GM19239 (cell line): ENCODE measurements at regions not wholly inside any gene's neighbourhood (a gene's known extent, or its start where the extent isn't known, plus 50 kb on each side); places are given as distances from the start of the nearest gene placed in this dataset.
"Not testable (repeated sequence)": the region's sequence is repeated elsewhere in the genome, so short reads cannot be mapped to it uniquely, and the experiment has no call there.

Experiments used
- DNase-seq: peaks from one replicate; pipeline ENCODE4 v3.0.0; 2011; ENCODE audit warnings: low spot score; ENCODE audit not compliant: insufficient read length
- FAIRE-seq: peaks from 2 replicates; lab custom pipeline; 2011; peaks lifted over from hg19 to GRCh38; lab: Jason Lieb, UNC

DNA sequence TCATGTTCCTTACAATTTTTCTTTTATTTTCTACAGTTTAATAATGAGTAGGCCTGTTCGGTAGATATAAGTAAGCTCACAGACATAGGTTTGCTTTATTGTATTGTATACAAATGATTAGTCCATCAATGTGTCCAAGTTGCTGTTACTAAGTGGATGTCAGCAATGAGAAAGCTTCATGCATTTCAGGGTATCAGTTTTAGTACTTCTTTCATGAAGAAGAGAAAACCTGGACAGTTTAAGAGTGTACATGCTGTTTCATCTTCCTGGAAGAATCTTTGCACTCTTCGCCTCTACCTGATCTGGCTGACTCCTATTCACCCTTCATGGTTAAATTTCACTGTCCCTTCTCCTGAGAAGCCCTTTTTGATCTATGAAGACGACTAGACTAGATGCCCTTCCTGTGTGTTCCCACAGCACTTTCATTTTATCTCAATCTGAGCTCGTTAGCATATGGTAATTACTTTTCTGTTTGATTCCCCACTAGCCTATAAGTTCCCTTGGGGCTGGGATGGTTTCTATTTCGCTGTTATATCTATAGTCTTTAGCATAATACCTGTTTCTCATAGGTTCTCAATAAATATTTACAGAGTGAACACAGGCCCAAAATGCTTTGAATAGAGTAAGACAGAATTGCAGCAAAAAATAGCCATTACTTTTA lies 70.7 kb downstream of the CETN3 start:
- DNase-seq (peak; percentile 12), FAIRE-seq (peak; percentile 76)

DNA sequence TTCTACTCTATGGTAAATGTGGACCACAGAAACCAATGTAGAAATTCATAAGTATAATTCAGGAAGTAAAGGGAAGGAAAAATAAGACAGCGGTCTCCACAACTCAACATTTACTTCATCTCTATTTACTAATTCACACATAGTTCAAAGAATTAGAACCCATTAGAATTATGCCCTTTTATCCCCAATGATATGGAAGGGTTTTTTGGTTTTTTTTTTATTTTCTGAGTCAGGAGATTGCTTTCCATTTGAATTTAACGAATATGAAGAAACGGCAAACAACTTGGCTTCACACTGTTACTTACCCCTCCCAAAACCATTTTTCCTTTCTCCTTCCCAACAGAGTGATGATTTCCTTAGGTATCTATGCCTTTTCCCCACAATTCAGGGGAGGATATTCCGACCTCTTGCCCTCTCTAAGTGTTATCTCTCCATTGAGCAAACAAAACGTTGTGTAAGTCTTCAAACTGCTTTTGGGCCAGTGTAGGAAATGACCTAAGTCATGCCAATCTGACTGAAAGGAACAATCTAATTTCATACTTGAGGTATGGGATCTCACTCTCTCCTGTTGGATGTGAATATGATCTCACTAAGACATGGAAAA lies 72.0 kb downstream of the CETN3 start:
- no peak for DNase-seq
- FAIRE-seq = no peak

DNA sequence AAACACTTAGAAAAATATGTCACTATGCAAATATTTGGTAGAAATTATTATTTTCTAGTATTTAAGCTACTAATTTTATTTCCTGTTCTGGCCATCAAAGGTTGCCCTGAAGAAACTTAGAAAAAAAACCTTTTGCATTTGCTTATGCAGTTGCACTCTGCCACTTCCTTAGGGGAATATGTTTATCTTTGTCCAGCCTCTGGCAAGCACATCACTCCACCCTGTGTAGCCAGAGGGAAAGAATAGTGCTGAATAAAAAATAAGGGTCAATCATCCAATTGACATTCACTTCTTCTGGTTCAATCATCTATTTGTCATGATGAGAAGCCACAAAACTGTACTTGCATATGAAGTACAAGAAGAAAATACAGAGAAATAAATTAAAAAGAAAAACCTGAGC lies 72.8 kb downstream of the CETN3 start:
- FAIRE-seq = no peak

DNA sequence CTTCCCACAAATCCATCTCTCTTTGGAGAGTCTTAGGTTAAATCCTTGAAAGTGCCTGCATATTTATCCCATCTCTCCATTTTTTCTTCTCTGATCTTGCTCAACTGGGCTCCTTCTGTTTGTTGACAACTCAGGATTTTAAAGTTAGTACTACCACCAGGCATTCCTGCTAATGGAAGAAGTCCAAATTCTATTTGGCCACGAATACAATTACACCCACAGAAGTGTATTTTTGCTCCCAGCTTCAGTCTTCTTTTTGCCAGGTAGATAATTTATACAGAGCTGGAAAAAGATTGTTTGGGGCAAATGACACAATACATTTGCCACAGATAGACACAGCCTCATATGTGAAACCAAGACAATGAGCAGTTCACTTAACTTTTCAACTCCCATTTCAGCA lies 74.8 kb downstream of the CETN3 start:
- no peak for DNase-seq

More for the DNA sequence above, 72.8 kb downstream of the CETN3 start:
- DNase-seq = no peak

DNA sequence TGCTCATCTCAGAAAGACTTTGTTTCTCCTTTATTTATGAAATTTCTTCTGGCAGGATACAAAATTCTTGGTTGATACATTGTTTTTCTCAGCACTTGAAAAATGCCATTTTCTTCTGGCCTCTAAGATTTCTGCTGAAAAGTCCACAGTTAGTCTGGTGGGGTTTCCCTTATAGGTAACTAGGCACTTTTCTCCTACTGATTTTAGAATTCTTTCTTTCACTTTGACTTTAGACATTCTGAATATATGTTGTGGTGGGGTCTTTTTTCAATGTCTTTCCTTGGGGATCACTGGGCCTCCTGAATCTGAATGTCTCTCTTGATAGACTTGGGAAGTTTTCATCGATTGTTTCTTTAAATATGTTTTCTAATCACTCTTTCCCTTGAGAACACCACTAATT lies 79.6 kb downstream of the CETN3 start:
- FAIRE-seq (no peak), DNase-seq (no peak)

More for the DNA sequence above, 74.8 kb downstream of the CETN3 start:
- no peak for FAIRE-seq

DNA sequence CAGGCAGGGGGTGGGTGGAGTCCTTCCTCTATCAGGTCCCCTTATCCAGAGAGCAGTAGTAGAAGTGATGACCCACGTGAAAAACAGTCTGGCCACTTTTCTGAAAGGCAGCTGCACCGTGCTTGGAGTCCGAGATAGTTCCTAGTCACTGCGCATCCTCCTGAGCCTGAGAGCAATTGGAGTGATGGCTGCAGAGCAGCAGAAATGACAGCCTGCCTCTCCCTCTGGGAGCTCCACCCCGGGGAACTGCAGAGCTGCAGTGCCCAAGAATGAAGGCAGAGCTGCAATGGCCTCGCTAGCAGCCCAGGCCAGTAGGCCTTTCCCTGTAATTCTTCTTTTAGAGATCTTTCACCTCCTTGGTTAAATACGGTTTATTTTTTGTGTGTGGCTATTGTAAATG lies 82.6 kb downstream of the CETN3 start:
- FAIRE-seq (no peak), DNase-seq (no peak)

DNA sequence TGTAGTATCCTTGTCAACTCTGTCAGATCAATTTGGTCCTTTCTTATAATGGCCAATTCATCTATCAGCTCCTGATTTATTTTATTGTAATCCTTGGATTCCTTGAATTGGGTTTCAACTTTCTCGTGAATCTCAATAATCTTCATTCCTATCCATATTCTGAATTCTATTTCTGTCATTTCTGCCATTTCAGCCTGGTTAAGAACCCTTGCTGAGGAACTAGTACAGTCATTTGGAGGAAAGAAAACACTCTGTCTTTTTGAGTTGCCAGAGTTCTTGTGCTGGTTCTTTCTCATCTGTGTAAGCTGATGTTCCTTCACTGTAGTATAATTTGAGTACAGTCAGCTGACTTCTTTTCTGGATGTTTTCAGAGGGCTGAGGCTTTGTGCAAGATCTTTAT lies 84.5 kb downstream of the CETN3 start:
- no peak for FAIRE-seq
- no peak for DNase-seq

DNA sequence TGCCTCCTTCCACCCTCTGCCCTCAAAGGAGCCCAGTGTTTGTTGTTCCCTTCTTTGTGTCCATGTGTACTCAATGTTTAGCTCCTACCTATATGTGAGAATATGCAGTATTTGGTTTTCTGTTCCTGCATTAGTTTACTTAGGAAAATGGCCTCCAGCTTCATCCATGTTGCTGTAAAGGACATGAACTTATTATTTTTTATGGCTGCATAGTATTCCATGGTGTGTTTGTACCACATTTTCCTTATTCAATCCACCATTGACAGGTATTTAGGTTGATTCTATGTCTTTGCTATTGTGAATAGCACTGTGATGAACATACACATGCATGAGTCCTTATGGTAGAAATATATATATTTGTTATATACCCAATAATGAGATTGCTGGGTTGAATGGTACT lies 89.2 kb downstream of the CETN3 start:
- DNase-seq, FAIRE-seq: not testable (repeated sequence)

DNA sequence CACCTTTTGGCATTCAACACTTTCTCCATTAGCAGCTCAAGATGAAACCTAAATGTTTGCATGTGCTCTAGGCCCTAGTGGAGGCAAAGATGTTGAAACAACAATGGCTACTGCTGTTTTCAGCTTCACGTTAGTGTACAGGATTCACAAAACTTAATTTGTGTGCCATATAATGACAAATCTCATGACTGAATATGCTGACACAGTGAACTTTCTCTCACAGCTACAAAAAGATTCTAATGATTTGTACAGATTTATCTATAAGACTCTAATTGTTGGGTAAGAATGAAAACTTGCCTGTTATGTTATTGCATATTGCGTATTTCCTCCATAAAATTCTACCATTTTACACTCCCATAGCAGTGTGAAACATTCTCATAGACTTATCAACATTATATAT lies 97.5 kb downstream of the CETN3 start:
- FAIRE-seq (no peak), DNase-seq (no peak)

DNA sequence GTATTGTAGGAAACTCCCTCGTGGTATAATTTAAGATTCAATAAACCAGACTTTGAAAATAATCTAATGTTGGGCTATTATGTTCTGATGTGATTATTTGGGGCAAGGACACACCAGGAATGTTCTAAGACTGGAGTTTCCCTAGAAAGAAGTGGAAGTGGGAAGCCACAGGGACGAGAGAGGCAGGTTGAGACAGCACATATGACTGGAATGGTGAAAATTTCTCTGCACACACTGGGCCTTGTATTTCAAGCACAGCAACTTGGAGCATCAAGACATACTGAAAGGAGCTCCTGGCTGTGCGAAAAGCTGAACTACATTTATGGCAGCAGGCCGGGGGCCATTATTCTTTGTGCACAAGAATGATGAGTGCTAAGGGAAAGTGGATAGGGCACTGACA lies 98.2 kb downstream of the CETN3 start:
- no peak for DNase-seq
- FAIRE-seq = no peak

DNA sequence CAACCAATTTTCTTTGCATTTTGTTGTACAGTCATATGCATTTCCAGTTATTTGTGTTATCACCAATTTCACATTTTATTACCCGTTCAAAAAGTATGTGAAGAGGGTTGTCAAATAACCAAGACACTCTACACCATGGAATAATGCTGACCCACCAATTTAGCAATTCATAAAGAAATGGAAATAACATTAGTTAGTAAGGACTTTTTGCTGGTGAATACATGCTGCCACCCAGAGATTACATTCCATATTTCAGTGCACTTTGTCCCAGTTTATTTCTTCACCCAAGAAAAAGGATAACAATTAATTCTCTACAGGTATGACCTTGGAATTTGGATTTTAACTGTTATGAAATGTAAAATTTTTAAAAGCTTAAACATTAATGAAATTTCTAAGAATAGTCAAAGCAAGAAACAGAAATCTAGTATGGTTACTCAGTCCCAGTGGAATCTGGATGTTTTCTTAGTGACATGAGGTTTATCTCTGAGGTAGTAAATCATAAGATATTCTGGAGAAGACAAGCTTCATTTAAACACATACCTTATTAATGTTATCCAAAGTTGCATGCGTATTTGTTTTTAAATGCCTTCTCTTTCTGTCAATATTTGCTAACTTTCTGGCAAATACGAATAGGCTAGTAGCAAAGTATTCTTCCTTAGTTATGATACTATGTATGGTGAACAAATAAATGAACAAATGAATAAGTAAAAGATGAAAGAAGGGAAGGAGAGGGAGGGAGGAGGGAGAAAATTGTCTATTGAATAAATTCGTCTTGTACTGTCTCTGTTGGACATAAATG lies 100.6 kb downstream of the CETN3 start:
- FAIRE-seq (no peak), DNase-seq (no peak)

DNA sequence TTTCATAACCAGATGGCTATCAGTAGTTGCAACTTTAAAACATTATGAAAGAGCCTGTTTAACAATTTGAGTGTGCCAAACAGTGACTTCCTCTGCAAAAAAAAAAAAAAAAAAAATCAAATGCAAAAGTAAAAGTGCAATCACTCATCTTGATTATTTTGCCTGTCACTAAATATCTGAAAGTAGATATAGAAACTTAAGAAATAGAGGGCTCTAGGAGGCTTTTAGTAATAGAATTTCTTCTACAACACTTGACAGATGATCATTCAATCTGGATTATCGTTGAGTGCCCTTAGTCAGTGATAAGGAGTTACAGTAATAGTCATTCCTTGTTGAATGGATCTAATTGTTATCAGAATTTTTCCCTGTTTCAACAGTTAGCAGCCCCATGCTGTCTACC lies 101.8 kb downstream of the CETN3 start:
- no peak for DNase-seq
- no peak for FAIRE-seq

DNA sequence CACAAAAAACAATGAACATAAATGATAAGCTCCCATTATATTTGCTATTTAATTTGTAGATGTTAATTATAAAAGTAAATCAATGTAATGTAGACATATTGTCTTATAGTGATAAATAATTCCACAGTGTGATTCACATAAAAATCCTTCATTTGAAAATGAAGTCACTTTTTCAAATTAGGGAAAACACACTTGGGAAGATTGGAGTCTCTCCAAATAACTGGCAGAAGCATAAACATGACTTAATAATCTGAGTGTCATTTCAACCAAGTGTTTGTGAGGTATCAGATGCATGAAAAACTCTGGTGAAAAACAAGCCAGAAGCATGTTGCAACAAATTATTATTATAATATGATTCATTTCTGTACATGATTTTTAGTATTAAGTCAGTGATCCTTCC lies 102.2 kb downstream of the CETN3 start:
- no peak for DNase-seq
- no peak for FAIRE-seq

DNA sequence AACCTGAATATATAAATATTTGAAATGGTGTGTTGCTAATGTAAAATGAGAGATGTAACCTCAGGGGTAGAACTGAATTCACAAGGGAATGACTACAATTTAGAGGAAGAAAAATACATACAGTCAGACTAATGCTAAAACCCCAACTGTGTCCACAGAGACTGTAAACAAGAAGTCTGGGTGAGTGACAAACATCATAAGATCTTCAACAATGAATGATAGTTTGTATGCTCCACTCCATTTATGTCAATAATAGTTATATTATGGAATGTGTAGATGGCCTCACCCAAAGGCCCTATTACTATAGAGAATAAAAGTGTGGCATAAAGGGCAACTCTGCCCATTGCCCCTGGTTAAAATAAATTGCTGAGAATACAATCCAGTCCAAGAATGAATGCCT lies 102.9 kb downstream of the CETN3 start:
- FAIRE-seq (no peak), DNase-seq (no peak)

DNA sequence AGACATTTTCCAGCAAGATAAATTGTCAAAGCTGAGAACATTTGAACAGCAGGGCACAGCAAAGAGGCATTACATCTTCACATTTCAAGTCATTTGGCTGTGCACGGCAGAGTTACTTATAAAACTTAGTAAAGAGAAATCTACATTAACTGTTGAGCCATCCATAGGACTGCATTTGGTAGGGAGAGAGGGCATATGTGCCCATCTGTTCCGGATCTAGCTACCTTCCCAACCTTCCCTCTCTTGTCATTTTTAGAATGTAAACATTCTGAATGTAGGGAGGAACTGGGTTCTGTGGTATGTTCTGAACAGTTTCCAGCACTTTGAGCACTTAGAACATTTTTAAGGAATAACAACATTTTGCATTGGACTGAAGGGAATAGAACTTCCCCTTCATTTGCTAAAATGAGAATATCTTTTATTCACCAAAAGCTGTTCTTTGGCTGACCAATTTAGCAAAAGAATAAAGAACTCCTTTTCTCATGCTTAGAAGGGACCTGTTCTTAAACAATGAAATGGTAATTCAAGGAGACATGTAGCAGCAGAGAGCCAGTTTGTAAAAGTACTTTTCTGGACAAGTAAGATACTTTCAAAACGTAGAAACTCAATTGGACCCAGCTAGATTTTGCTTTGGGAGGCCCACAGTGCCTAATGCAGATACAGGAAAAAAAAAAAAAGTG lies 104.4 kb downstream of the CETN3 start:
- FAIRE-seq (no peak), DNase-seq (no peak)

DNA sequence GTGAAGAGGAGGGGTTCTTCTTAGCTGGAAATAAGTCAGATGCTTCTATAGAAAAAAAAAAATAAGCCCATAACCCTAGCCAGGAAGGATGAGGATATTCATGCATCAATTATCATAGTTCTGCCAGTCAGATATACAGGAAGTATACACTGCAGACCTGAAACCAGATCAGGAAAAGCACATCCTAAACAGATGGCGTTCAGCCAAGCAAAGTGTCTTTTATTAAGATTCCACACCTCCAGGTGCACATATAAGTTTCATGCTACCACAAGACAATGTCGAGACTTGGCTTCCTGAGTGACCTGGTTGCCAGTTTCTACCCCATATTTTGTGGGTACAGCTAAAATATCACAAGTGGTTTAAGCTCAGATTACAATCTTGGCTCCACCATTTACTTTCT lies 108.3 kb downstream of the CETN3 start:
- DNase-seq = no peak
- FAIRE-seq = no peak

DNA sequence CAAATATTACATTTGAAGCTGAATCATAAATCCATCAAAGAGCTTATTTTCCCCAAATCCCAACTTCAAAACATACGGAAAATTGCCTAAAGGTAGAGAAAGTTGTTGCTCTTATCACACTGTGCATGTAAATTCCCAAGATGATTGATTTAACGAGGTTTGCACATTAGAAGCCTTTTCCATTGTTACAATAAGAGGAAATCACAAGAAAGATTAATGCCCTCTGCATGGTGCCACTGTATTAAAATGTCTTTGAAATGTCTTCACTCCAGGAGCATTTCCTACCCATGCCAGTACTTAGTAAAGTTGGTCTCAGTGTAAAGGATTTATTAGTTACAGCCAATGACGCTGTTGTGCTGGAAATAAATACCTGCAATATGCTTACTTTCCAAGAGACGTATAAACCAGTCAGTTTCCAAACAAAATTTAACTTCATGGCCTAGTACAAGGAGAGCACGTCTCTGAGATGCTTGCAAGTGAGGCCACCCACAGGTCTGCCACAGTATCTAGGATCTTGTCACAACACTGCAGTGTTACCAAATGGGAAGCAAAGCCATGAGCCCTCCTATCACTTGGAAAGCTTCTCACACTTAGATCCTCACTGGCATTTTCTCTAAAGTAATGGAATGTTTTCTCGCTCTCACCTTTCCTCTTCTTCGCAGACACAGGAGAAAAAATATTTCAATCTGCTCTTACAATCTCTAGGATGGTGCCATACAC lies 112.4 kb downstream of the CETN3 start:
- DNase-seq (no peak), FAIRE-seq (no peak)

DNA sequence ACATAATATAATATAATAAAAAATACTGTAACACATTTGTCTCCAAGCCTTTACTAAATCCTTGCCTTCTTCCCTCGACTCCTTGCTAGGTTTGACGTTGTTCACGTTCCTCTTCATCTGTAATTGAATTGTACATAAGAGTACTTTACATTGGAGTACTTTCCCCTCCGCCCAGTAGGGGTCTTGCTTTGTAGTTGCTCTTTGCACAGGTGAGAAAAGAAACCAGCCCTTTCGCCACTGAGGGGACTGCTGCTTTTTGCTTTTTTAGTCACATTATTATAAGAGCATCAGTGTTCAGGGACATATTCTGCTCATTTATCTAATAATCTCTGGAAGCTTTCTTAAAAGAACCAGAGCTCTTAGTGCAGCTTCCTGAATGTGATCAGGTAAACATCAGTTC lies 115.0 kb downstream of the CETN3 start:
- no peak for DNase-seq

DNA sequence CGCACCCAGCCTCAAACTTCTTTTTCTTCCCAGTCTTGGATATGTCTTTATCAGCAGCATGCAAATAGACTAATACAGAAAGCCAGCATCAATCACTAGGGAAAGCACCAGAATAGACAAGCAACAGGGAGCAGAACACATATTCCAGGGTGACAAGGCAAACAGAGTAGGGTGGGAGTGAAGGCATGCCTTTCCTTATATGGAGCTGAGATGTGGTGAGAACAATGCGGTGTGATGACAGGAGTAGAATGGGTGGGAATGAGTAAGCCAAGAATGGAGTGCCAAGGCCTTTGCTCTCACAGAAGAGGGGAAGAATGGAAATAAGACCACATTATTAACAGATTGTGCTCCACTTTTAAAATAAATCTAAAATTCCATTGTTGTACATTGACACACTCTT lies 115.6 kb downstream of the CETN3 start:
- FAIRE-seq = no peak
- no peak for DNase-seq

More for the DNA sequence above, 115.0 kb downstream of the CETN3 start:
- FAIRE-seq = no peak

DNA sequence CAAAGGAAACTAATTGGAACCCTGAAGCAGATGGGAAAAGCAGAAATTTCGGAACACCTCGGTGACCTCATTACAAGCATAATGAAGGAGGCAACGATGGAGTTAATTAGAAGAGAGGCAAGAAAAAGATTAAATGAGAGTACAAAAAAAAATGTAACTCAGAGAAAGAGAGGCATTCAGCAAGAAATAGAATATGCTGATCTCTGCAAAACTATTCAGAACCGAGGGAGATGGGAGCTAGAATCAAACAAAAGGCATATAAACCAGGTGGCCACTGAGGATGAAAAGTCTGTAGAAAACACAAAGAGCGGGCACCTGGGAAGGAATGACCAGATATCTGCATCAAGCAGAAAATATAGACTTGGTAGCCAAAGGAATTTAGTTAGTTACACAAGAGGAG lies 118.9 kb downstream of the CETN3 start:
- DNase-seq = no peak
- FAIRE-seq = no peak
